H1 (cell line): ENCODE measurements at regions not wholly inside any gene's neighbourhood (a gene's known extent, or its start where the extent isn't known, plus 50 kb on each side); places are given as distances from the start of the nearest gene placed in this dataset.

Experiments used
- EP300 ChIP-seq, 2 experiments: IDR thresholded peaks; 1 replicate in 1 of 2; 2 replicates in 1 of 2; pipeline ENCODE4 v1.6.1; 2011 to 2012; ENCODE audit warnings: low read depth in 2 of 2, low read length in 2 of 2, mild to moderate bottlenecking in 2 of 2, borderline replicate concordance in 1 of 2, inconsistent platforms in 1 of 2, moderate library complexity in 1 of 2
- NRF1 ChIP-seq: IDR thresholded peaks from 2 replicates; pipeline ENCODE4 v1.6.1; 2011; ENCODE audit warnings: mild to moderate bottlenecking, low read depth, low read length, improper control_type of control experiment
- SAP30 ChIP-seq: fragments of 300-600 bp; sonication (generic); IDR thresholded peaks from 2 replicates; pipeline ENCODE4 v1.7.1; 2012; ENCODE audit warnings: low read length, moderate library complexity, mild to moderate bottlenecking, inconsistent platforms; ENCODE audit not compliant: insufficient read depth, insufficient replicate concordance
- SP2 ChIP-seq: IDR thresholded peaks from 2 replicates; pipeline ENCODE4 v1.6.1; 2012; ENCODE audit warnings: mild to moderate bottlenecking, low read length, inconsistent platforms
- YY1 ChIP-seq: IDR thresholded peaks from 2 replicates; pipeline ENCODE4 v1.6.1; 2011; ENCODE audit warnings: low read depth, mild to moderate bottlenecking, low read length
- TF ChIP-seq, protein P1 (sequence below): fragments of 300-600 bp; sonication (generic); IDR thresholded peaks from 2 replicates; pipeline ENCODE4 v1.7.1; 2012; ENCODE audit warnings: low read length, moderate library complexity, mild to moderate bottlenecking, inconsistent platforms; ENCODE audit not compliant: insufficient replicate concordance
- TF ChIP-seq, protein P2 (sequence below): IDR thresholded peaks from 2 replicates; pipeline ENCODE4 v1.6.1; 2012; ENCODE audit warnings: low read length, inconsistent platforms

DNA sequence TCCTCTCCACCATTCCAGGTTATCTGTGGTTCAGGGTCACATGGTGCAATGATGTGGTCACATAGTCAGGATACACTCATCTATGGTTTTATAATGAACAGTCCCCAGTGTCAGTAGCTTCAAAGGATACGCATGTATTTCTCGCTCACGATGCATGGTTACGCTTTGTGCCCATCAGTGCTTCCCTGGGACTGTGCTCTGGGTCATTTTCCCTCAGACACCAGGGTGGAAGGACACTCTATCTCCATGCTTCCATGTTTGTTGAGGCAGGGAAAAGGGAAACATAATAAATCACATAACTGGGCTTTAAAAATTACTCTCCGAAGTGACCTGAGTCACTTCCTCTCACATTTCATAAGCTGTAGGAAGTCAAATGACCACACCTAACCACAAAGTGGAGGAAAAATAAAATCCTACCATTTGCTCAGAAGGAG is 394.8 kb upstream of the NOX3 start (continued):
- TF ChIP-seq, protein P1, sequence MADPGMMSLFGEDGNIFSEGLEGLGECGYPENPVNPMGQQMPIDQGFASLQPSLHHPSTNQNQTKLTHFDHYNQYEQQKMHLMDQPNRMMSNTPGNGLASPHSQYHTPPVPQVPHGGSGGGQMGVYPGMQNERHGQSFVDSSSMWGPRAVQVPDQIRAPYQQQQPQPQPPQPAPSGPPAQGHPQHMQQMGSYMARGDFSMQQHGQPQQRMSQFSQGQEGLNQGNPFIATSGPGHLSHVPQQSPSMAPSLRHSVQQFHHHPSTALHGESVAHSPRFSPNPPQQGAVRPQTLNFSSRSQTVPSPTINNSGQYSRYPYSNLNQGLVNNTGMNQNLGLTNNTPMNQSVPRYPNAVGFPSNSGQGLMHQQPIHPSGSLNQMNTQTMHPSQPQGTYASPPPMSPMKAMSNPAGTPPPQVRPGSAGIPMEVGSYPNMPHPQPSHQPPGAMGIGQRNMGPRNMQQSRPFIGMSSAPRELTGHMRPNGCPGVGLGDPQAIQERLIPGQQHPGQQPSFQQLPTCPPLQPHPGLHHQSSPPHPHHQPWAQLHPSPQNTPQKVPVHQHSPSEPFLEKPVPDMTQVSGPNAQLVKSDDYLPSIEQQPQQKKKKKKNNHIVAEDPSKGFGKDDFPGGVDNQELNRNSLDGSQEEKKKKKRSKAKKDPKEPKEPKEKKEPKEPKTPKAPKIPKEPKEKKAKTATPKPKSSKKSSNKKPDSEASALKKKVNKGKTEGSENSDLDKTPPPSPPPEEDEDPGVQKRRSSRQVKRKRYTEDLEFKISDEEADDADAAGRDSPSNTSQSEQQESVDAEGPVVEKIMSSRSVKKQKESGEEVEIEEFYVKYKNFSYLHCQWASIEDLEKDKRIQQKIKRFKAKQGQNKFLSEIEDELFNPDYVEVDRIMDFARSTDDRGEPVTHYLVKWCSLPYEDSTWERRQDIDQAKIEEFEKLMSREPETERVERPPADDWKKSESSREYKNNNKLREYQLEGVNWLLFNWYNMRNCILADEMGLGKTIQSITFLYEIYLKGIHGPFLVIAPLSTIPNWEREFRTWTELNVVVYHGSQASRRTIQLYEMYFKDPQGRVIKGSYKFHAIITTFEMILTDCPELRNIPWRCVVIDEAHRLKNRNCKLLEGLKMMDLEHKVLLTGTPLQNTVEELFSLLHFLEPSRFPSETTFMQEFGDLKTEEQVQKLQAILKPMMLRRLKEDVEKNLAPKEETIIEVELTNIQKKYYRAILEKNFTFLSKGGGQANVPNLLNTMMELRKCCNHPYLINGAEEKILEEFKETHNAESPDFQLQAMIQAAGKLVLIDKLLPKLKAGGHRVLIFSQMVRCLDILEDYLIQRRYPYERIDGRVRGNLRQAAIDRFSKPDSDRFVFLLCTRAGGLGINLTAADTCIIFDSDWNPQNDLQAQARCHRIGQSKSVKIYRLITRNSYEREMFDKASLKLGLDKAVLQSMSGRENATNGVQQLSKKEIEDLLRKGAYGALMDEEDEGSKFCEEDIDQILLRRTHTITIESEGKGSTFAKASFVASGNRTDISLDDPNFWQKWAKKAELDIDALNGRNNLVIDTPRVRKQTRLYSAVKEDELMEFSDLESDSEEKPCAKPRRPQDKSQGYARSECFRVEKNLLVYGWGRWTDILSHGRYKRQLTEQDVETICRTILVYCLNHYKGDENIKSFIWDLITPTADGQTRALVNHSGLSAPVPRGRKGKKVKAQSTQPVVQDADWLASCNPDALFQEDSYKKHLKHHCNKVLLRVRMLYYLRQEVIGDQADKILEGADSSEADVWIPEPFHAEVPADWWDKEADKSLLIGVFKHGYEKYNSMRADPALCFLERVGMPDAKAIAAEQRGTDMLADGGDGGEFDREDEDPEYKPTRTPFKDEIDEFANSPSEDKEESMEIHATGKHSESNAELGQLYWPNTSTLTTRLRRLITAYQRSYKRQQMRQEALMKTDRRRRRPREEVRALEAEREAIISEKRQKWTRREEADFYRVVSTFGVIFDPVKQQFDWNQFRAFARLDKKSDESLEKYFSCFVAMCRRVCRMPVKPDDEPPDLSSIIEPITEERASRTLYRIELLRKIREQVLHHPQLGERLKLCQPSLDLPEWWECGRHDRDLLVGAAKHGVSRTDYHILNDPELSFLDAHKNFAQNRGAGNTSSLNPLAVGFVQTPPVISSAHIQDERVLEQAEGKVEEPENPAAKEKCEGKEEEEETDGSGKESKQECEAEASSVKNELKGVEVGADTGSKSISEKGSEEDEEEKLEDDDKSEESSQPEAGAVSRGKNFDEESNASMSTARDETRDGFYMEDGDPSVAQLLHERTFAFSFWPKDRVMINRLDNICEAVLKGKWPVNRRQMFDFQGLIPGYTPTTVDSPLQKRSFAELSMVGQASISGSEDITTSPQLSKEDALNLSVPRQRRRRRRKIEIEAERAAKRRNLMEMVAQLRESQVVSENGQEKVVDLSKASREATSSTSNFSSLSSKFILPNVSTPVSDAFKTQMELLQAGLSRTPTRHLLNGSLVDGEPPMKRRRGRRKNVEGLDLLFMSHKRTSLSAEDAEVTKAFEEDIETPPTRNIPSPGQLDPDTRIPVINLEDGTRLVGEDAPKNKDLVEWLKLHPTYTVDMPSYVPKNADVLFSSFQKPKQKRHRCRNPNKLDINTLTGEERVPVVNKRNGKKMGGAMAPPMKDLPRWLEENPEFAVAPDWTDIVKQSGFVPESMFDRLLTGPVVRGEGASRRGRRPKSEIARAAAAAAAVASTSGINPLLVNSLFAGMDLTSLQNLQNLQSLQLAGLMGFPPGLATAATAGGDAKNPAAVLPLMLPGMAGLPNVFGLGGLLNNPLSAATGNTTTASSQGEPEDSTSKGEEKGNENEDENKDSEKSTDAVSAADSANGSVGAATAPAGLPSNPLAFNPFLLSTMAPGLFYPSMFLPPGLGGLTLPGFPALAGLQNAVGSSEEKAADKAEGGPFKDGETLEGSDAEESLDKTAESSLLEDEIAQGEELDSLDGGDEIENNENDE, result no peak
- no peak for TF ChIP-seq NRF1
- TF ChIP-seq SP2, result no peak
- no peak for TF ChIP-seq YY1
- no peak for TF ChIP-seq SAP30
- TF ChIP-seq, protein P2, sequence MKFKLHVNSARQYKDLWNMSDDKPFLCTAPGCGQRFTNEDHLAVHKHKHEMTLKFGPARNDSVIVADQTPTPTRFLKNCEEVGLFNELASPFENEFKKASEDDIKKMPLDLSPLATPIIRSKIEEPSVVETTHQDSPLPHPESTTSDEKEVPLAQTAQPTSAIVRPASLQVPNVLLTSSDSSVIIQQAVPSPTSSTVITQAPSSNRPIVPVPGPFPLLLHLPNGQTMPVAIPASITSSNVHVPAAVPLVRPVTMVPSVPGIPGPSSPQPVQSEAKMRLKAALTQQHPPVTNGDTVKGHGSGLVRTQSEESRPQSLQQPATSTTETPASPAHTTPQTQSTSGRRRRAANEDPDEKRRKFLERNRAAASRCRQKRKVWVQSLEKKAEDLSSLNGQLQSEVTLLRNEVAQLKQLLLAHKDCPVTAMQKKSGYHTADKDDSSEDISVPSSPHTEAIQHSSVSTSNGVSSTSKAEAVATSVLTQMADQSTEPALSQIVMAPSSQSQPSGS, result no peak
- no peak for TF ChIP-seq EP300 (IDR thresholded peaks at IDR 0.05; ENCODE audit: borderline replicate concordance in 1 of 2, low read depth in 2 of 2, low read length in 2 of 2)
